HG03520 (cell line): ENCODE measurements at regions not wholly inside any gene's neighbourhood (a gene's known extent, or its start where the extent isn't known, plus 50 kb on each side); places are given as distances from the start of the nearest gene placed in this dataset.
"Not testable (repeated sequence)": the region's sequence is repeated elsewhere in the genome, so short reads cannot be mapped to it uniquely, and the experiment has no call there.

Source experiments
- ATAC-seq: cut with Tn5 transposase; IDR thresholded peaks from one replicate; pipeline ENCODE4 v1.9.1; 2021; ENCODE audit warnings: mild to moderate bottlenecking, moderate library complexity; ENCODE audit not compliant: unreplicated experiment

- ATAC-seq: no peak
Measured at GRCh38 chr2:167388497-167388896, 500.2 kb downstream of the XIRP2 start.

- no peak for ATAC-seq
Measured at GRCh38 chr2:167386694-167387093, 498.4 kb downstream of the XIRP2 start.

- ATAC-seq: no peak
Measured at GRCh38 chr2:167383610-167384194, 495.4 kb downstream of the XIRP2 start.

GRCh38 chr2:167381349-167381748 is 493.1 kb downstream of the XIRP2 start:
- ATAC-seq: no peak

GRCh38 chr2:167380555-167380954 is 492.3 kb downstream of the XIRP2 start:
- ATAC-seq: no peak

GRCh38 chr2:167380094-167380493 is 491.8 kb downstream of the XIRP2 start:
- ATAC-seq: no peak

GRCh38 chr2:167369083-167369482 is 480.8 kb downstream of the XIRP2 start:
- no peak for ATAC-seq

GRCh38 chr2:167368371-167368770 is 480.1 kb downstream of the XIRP2 start:
- no peak for ATAC-seq

- ATAC-seq: no peak
Measured at GRCh38 chr2:167365216-167365615, 476.9 kb downstream of the XIRP2 start.

- ATAC-seq: no peak
Measured at GRCh38 chr2:167361426-167361825, 473.1 kb downstream of the XIRP2 start.

GRCh38 chr2:167355821-167356220 is 467.5 kb downstream of the XIRP2 start:
- ATAC-seq: no peak

- ATAC-seq: no peak
Measured at GRCh38 chr2:167353605-167354280, 465.5 kb downstream of the XIRP2 start.

- no peak for ATAC-seq
Measured at GRCh38 chr2:167345559-167345958, 457.3 kb downstream of the XIRP2 start.

GRCh38 chr2:167342769-167343168 is 454.5 kb downstream of the XIRP2 start:
- ATAC-seq: no peak

GRCh38 chr2:167340322-167340721 is 452.0 kb downstream of the XIRP2 start:
- no peak for ATAC-seq

GRCh38 chr2:167336213-167336612 is 447.9 kb downstream of the XIRP2 start:
- ATAC-seq: no peak

GRCh38 chr2:167335541-167335992 is 447.3 kb downstream of the XIRP2 start:
- no peak for ATAC-seq

GRCh38 chr2:167334146-167334742 is 446.0 kb downstream of the XIRP2 start:
- ATAC-seq: no peak

- ATAC-seq: no peak
Measured at GRCh38 chr2:167333245-167333644, 445.0 kb downstream of the XIRP2 start.

GRCh38 chr2:167332358-167332757 is 444.1 kb downstream of the XIRP2 start:
- no peak for ATAC-seq

GRCh38 chr2:167331636-167332232 is 443.5 kb downstream of the XIRP2 start:
- no peak for ATAC-seq

GRCh38 chr2:167328808-167329207 is 440.5 kb downstream of the XIRP2 start:
- ATAC-seq: not testable (repeated sequence)
